GM21515 (cell line): ENCODE measurements at regions not wholly inside any gene's neighbourhood (a gene's known extent, or its start where the extent isn't known, plus 50 kb on each side); places are given as distances from the start of the nearest gene placed in this dataset.

Experiments
- ATAC-seq: cut with Tn5 transposase; IDR thresholded peaks from one replicate; pipeline ENCODE4 v1.9.1; 2021; ENCODE audit not compliant: unreplicated experiment

- ATAC-seq: no peak
These were observed 408.0 kb downstream of the LRATD1 start for GRCh38 chr2:15040429-15041084.

DNA sequence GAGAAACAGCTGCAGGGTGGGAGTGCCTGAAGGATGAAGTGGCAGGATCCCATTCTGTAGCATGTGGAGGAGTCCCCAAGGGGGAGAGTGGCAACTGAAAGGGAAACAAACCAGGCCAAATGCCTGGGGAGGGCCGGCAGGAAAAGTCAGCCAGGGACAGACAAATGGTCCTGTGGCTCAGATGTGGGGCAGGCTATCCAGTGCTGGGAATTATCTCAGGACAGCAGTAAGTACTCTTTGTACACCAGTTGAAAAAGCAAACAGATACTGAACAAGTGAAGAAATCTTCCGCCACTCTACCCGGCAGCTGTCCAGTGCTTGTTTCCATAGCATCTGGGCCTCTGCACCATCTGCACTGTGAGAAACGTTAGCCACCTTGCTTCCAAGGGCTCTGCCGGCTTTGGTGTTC is 408.9 kb downstream of the LRATD1 start:
- no peak for ATAC-seq

- no peak for ATAC-seq
These were observed 410.3 kb downstream of the LRATD1 start for GRCh38 chr2:15042801-15043217.

DNA sequence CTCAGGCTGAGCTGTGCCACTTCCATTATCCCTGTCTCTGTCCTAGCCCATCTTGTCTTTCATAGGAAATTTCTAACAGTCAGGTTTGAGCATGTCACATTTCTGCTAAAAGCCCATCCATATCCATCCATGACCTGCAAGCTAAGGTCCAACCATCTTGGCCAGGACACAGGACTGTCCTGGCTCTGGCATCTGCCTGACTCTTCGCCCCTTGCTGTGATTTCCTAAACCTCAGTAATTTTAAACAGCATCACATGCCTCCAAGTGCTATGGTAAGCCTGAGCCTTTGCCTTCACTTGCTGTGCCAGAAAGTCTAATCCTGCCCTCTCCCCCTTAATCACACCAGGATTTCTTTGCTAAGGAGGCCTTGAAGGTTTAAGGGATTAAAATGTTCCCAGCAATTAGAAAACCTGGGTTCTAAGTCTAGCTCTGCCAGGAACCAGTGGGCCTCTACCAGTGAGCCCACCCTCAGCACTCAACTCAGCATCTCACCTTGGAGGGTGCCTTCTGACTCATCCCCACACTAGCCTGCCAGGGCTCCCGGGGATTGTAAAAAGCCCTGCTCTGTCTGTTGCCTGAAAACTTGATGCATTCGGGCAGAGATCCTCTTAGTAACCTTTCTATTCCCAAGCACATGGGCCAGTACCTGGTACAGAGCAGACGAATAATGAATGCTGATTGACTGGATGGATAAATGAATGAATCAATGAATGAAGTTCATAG is 411.0 kb downstream of the LRATD1 start:
- ATAC-seq: no peak

- ATAC-seq: no peak
These were observed 412.5 kb downstream of the LRATD1 start for GRCh38 chr2:15045054-15045453.

DNA sequence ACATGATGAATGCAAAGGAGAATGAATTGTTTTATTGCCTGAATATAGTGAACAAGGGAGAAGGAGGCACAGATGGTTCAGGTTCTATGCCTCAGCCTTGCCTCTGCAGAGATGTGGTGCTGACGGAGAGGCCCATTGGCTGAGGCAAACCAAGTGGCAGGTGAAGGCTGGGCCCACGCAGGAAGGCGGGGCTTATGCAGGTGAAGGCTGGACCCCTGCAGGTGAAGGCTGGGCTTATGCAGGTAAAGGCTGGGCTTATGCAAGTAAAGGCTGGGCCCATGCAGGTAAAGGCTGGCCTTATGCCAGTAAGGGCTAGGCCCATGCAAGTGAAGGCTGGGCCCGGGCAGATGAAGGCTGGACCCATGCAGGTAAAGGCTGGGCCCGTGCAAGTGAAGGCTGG is 414.7 kb downstream of the LRATD1 start:
- ATAC-seq: no peak

DNA sequence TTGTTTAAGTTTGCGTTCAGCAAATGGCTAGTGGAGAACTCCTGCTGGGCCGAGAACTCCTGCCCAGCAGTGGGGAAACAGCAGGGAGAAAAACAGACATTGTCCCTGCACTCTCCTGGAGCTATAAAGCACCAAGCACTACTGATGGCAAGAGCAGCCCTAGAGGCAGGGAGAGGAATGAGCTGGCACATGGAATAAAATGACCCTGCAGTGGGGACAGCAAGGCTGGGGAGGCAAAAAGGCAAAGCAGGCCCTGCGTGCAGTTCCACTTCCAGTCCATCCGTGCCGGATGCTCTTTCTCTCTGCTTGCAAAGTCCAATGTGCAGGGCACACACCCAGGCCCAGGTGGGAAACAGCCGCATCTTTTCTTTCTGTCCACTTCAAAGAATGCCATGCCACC is 415.5 kb downstream of the LRATD1 start:
- ATAC-seq: no peak

DNA sequence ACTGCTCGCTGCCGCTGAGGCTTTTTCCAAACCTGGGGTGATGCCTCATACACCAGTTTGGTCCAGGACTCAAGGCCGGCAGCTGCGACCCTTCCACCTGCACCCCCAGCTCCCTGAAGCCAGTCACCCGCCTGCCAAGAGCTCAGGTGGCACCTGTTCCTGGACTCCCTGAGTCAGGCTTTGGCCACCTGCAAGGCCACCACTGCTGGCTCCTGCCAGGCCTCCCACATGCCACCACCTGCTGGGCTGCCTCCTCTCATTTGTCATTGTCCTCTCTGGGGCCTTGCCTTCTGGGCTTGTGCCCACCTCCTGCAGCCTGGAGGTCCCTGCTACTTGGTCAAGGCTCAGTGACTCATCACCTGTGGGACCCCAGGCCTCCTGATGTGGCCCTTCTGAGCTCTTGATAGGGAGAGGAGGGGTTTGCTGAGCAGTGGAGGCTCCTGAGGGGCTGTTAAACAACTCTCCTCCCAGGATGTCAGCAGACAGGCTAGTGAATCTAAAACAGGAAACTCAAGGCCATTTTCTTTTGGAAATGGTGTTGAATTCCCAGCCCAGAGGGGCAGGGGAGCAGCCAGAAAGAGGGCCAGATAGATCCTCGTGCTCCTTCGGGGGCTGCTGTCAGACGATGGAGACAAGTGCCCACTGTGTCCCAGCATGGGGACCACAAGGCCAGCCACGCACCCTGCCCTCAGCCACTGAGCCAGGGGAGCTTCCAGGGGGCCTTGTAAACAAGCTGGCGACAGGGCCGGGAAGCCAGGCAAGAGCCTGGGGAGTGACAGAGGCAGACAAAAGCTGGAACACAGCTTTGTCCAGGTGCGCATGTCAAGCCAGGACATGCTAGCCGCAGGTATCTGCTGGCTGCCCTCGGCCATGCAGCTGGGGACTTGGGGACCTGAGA is 416.8 kb downstream of the LRATD1 start:
- no peak for ATAC-seq

DNA sequence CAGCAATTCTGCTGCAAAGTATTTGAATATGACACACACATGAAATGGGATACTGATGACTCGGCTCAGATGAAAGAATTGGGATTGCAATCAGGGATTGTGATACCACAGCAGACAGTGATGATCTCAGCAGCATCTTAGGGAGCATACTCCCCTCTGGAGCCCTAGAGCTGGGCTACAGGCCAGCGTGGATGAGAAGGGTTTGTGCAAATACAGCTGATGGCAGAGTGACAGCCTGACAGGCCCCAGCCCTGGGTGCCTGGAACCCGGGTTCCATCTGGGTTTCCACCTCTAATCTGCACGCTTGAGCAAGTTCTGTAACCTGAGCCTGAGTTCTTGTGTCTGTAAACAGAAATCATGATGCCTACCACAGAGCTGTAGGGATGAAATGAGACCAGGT is 418.0 kb downstream of the LRATD1 start:
- ATAC-seq: no peak

DNA sequence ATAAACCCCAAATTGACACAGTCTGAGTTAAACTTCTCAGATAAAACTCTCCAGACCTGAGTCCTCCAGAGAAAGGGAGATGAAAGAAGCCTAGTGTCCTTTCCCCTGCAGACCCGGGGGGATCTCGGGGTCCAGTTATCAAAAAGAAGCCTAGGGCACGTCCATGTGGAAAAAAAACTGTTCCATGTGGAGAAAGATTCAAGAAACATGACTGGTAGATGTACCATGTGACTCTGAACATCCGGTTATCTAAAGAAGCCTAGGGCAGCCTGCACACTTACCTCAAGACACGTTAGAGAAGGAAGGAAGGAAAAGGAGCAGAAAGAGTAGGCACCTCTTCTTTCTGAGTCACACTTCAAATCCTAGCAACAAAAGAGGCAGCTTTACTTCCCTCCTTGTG is 421.0 kb downstream of the LRATD1 start:
- ATAC-seq: no peak

GRCh38 chr2:15058015-15058720 is 425.7 kb downstream of the LRATD1 start:
- ATAC-seq: peak; percentile 56

- no peak for ATAC-seq
These were observed 426.2 kb downstream of the LRATD1 start for GRCh38 chr2:15058721-15059157.

DNA sequence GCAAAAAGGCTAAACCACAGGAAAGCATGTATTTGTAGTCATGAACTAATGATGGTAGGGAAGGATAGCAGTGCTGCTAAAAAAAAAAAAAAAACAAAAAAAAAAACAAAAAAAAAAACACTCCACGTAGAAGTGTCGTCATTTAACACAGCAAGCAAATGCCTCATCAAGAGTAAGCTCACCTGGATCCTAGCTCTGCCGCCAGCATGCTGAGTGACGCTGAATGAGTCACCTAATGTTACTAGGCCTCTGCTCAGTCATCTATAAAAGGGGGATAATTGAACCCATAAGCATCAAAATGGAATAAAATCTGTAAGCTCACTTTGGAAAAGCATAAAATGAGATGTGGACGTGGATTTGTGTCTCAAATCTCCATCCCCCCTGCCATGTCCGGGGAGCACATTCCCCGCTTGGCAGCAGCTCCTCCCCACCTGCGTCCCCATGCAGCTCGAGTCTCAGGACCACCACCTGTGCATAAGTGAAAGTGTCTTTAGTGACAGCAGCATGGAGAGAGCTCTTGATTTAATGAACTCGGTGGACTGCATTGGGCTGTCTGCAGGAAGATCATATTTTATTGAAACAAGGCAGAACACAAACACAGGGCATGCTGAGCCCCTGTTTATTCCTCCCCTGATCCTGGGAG is 427.5 kb downstream of the LRATD1 start:
- ATAC-seq: no peak

DNA sequence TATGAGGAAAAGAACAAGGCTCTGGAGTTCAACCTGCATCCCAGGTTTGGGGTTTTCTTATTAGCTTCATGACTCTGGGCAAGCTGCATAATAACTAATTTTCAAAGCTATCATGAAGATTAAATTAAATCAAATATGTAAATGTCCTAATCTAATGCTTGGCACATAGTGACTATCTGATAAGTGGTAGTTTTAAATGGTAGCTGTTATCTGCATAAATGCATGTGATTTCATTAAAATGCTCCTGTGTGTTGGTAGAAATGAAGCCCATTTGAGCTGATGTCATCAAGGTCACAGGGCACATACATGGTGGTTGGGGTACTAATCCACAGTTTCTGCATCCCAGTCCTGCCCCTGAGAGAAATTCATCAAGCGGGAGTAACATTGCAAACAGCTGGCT is 428.8 kb downstream of the LRATD1 start:
- no peak for ATAC-seq

- ATAC-seq: no peak
These were observed 433.6 kb downstream of the LRATD1 start for GRCh38 chr2:15066138-15066537.

GRCh38 chr2:15069149-15069548 is 436.6 kb downstream of the LRATD1 start:
- no peak for ATAC-seq

DNA sequence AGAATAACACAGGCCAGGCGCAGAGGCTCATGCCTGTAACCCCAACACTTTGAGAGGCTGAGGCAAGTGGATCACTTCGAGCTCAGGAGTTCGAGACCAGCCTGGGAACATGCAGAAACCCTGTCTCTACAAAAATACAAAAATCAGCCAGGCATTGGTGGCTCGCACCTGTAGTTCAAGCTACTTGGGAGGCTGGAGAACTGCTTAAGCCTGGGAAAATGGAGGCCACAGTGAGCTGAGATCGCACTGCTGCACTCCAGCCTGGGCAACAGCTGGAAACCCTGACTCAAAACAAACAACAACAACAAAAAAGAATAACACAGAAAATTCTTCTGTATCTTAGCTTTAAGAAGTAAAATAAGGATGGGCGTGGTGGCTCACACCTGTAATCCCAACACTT is 440.3 kb downstream of the LRATD1 start:
- ATAC-seq: no peak

DNA sequence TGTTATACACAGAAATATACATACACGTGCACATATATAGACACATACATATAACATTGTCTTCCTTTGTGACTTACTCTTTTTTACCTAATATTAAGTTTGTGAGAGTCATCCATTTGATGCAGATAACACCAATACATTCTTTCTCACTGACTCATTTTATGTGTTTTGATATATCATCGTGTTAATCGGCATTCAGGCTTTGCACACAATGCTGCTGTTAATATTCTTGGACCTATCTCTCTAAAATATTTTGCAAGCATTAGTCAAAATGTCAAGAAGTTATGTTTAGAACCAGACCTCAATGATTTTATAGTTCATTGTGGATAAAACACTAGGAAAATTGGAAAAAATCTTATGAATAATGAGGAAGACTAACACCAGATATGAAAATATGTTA is 441.1 kb downstream of the LRATD1 start:
- ATAC-seq: no peak

GRCh38 chr2:15074319-15074718 is 441.8 kb downstream of the LRATD1 start:
- ATAC-seq: no peak
